ENCODE measurements at regions not wholly inside any gene's neighbourhood (a gene's known extent, or its start where the extent isn't known, plus 50 kb on each side); places are given as distances from the start of the nearest gene placed in this dataset.
"Not testable (repeated sequence)": the region's sequence is repeated elsewhere in the genome, so short reads cannot be mapped to it uniquely, and the experiment has no call there.

DNA sequence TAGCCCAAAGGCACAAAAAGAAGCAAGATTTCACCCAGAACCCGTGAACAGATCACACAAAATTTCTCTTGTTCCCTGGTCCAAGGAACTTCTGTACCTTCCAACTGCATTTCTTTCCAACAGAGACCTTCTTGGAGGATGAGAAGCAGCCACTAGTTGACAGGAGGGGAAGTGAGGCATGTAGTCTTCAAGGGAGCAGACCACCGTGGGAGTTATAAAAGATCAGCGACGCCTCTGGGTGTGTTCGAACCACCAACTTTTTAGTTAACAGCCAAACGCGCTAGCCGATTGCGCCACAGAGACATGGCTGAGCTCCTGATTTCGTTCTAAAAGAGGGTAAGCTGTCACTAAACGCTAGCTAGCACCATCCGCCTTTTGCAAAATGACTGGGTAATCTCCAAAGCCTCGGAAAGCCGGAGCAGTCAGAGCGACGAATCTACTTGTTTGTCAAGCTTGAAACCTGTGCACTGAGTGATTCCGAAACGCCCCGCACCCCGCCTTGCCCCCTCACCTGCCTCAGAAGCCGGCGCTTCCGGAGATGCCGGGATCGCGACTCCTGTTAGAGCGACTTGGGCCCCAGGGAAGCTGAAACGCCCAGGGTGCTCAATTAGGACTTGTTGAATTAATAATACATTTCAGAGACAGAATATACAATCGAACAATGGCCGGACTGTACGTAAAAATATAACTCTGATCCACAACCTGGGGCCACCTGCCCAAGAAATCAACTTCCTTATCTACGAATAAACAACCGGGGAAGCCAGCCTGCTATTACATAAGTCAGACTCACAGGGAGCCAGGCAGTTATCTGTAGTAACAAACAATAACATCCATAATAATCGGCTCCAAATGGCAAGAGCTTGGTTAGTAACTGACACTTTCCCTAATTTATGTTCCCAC, 140.1 kb downstream of the FAM72C start:
- not testable (repeated sequence) for TF ChIP-seq YY1 (IDR thresholded peaks at IDR 0.05; ENCODE audit: low read depth); TCF12 (IDR thresholded peaks at IDR 0.05); RAD21 (IDR thresholded peaks at IDR 0.05; ENCODE audit: low read length)
- TF ChIP-seq, protein P1, sequence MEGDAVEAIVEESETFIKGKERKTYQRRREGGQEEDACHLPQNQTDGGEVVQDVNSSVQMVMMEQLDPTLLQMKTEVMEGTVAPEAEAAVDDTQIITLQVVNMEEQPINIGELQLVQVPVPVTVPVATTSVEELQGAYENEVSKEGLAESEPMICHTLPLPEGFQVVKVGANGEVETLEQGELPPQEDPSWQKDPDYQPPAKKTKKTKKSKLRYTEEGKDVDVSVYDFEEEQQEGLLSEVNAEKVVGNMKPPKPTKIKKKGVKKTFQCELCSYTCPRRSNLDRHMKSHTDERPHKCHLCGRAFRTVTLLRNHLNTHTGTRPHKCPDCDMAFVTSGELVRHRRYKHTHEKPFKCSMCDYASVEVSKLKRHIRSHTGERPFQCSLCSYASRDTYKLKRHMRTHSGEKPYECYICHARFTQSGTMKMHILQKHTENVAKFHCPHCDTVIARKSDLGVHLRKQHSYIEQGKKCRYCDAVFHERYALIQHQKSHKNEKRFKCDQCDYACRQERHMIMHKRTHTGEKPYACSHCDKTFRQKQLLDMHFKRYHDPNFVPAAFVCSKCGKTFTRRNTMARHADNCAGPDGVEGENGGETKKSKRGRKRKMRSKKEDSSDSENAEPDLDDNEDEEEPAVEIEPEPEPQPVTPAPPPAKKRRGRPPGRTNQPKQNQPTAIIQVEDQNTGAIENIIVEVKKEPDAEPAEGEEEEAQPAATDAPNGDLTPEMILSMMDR (IDR thresholded peaks at IDR 0.05), result not testable (repeated sequence)
